ENCODE measurements at regions not wholly inside any gene's neighbourhood (a gene's known extent, or its start where the extent isn't known, plus 50 kb on each side); places are given as distances from the start of the nearest gene placed in this dataset.

GRCh38 chr11:70620510-70621184, 222.3 kb downstream of the CTTN start:
- Histone ChIP-seq H3K4me3 (ENCODE audit: control insufficient read depth in 1 of 7, extremely low read depth in 1 of 7, insufficient read depth in 4 of 7, low read depth in 2 of 7, low read length in 6 of 7) (no peak overlapping the region), H3K36me3 (ENCODE audit: control insufficient read depth in 4 of 4, insufficient read depth in 4 of 4, low read length in 3 of 4) (no peaks in the 10 kb centered on the region), H3K27me3 (replicated peaks in 2 of 5; ENCODE audit: control insufficient read depth in 4 of 5, insufficient read depth in 5 of 5, low read length in 4 of 5) (peaks cover 0 to 4% (median 0%) of the 10 kb centered on the region in 5 experiments), H3K27ac (ENCODE audit: insufficient read depth in 1 of 2, low read depth in 1 of 2, low read length in 2 of 2, poor library complexity in 1 of 2, severe bottlenecking in 2 of 2) (no peak overlapping the region), H3K9me3 (ENCODE audit: control extremely low read depth in 1 of 5, control insufficient read depth in 4 of 5, insufficient read depth in 2 of 5, low read depth in 1 of 5, low read length in 4 of 5) (peaks cover 0 to 4% (median under 1%) of the 10 kb centered on the region in 5 experiments), H3K4me1 (ENCODE audit: control extremely low read depth in 1 of 4, control insufficient read depth in 4 of 4, insufficient read depth in 4 of 4, low read length in 3 of 4) (no peaks in the 10 kb centered on the region)
- POLR2A ChIA-PET = no interaction called here
- CTCF ChIA-PET = no interaction called here
- no peak for DNase-seq
- 100% methylated on average over 10 of the region's 12 CpGs for WGBS (ENCODE audit: insufficient coverage)

GRCh38 chr11:70621241-70621640, 222.9 kb downstream of the CTTN start:
- Histone ChIP-seq H3K4me1 (ENCODE audit: control extremely low read depth in 1 of 4, control insufficient read depth in 4 of 4, insufficient read depth in 4 of 4, low read length in 3 of 4) (no peaks in the 10 kb centered on the region), H3K9me3 (ENCODE audit: control extremely low read depth in 1 of 5, control insufficient read depth in 4 of 5, insufficient read depth in 2 of 5, low read depth in 1 of 5, low read length in 4 of 5) (no peaks in the 10 kb centered on the region), H3K4me3 (ENCODE audit: control insufficient read depth in 1 of 7, extremely low read depth in 1 of 7, insufficient read depth in 4 of 7, low read depth in 2 of 7, low read length in 6 of 7) (no peak overlapping the region), H3K27me3 (replicated peaks in 2 of 5; ENCODE audit: control insufficient read depth in 4 of 5, insufficient read depth in 5 of 5, low read length in 4 of 5) (peaks cover 0 to 4% (median 0%) of the 10 kb centered on the region in 5 experiments), H3K27ac (ENCODE audit: insufficient read depth in 1 of 2, low read depth in 1 of 2, low read length in 2 of 2, poor library complexity in 1 of 2, severe bottlenecking in 2 of 2) (no peak overlapping the region), H3K36me3 (ENCODE audit: control insufficient read depth in 4 of 4, insufficient read depth in 4 of 4, low read length in 3 of 4) (no peaks in the 10 kb centered on the region)
- no peak for DNase-seq
- POLR2A ChIA-PET = no interaction called here
- WGBS (ENCODE audit: insufficient coverage) = 96% methylated on average over 6 of the region's 6 CpGs
- CTCF ChIA-PET = no interaction called here

- CTCF ChIA-PET = no interaction called here
- DNase-seq = no peak
- 98% methylated on average over 9 of the region's 9 CpGs for WGBS (ENCODE audit: insufficient coverage)
Observed at GRCh38 chr11:70622091-70622490, 223.8 kb downstream of the CTTN start.

GRCh38 chr11:70623906-70624597, 225.7 kb downstream of the CTTN start:
- DNase-seq = no peak
- H3K4me1 ChIP-seq (ENCODE audit: control extremely low read depth in 1 of 4, control insufficient read depth in 4 of 4, insufficient read depth in 4 of 4, low read length in 3 of 4) = peaks cover 0 to 7% (median 2%) of the 10 kb centered on the region in 4 experiments
- H3K36me3 ChIP-seq (ENCODE audit: control insufficient read depth in 4 of 4, insufficient read depth in 4 of 4, low read length in 3 of 4) = no peaks in the 10 kb centered on the region
- POLR2A ChIA-PET = no interaction called here
- peaks cover 0 to 12% (median 0%) of the 10 kb centered on the region in 5 experiments for H3K27me3 ChIP-seq (replicated peaks in 2 of 5; ENCODE audit: control insufficient read depth in 4 of 5, insufficient read depth in 5 of 5, low read length in 4 of 5)
- no peak overlapping the region for H3K27ac ChIP-seq (ENCODE audit: insufficient read depth in 1 of 2, low read depth in 1 of 2, low read length in 2 of 2, poor library complexity in 1 of 2, severe bottlenecking in 2 of 2)
- 100% methylated on average over 3 of the region's 9 CpGs for WGBS (ENCODE audit: insufficient coverage)
- H3K9me3 ChIP-seq (ENCODE audit: control extremely low read depth in 1 of 5, control insufficient read depth in 4 of 5, insufficient read depth in 2 of 5, low read depth in 1 of 5, low read length in 4 of 5) = no peaks in the 10 kb centered on the region
- CTCF ChIA-PET = interaction anchor here (0.9 kb wide), 1 partner anchor 9 kb away, joined by 3 read pairs; no protein-coding TSS in a partner anchor
- H3K4me3 ChIP-seq (ENCODE audit: control insufficient read depth in 1 of 7, extremely low read depth in 1 of 7, insufficient read depth in 4 of 7, low read depth in 2 of 7, low read length in 6 of 7) = no peak overlapping the region

More at GRCh38 chr11:70622091-70622490, 223.8 kb downstream of the CTTN start:
- Histone ChIP-seq H3K27ac (ENCODE audit: insufficient read depth in 1 of 2, low read depth in 1 of 2, low read length in 2 of 2, poor library complexity in 1 of 2, severe bottlenecking in 2 of 2) (no peak overlapping the region), H3K27me3 (replicated peaks in 2 of 5; ENCODE audit: control insufficient read depth in 4 of 5, insufficient read depth in 5 of 5, low read length in 4 of 5) (peaks cover 0 to 4% (median 0%) of the 10 kb centered on the region in 5 experiments), H3K36me3 (ENCODE audit: control insufficient read depth in 4 of 4, insufficient read depth in 4 of 4, low read length in 3 of 4) (no peaks in the 10 kb centered on the region), H3K9me3 (ENCODE audit: control extremely low read depth in 1 of 5, control insufficient read depth in 4 of 5, insufficient read depth in 2 of 5, low read depth in 1 of 5, low read length in 4 of 5) (no peaks in the 10 kb centered on the region), H3K4me1 (ENCODE audit: control extremely low read depth in 1 of 4, control insufficient read depth in 4 of 4, insufficient read depth in 4 of 4, low read length in 3 of 4) (no peaks in the 10 kb centered on the region), H3K4me3 (ENCODE audit: control insufficient read depth in 1 of 7, extremely low read depth in 1 of 7, insufficient read depth in 4 of 7, low read depth in 2 of 7, low read length in 6 of 7) (no peak overlapping the region)
- POLR2A ChIA-PET = no interaction called here

- ChIA-PET POLR2A (no interaction called here), CTCF (interaction anchor here (0.9 kb wide), 1 partner anchor 9 kb away, joined by 3 read pairs; no protein-coding TSS in a partner anchor)
- peaks cover 0 to 12% (median 0%) of the 10 kb centered on the region in 5 experiments for H3K27me3 ChIP-seq (replicated peaks in 2 of 5; ENCODE audit: control insufficient read depth in 4 of 5, insufficient read depth in 5 of 5, low read length in 4 of 5)
- H3K27ac ChIP-seq (ENCODE audit: insufficient read depth in 1 of 2, low read depth in 1 of 2, low read length in 2 of 2, poor library complexity in 1 of 2, severe bottlenecking in 2 of 2) = no peak overlapping the region
- H3K36me3 ChIP-seq (ENCODE audit: control insufficient read depth in 4 of 4, insufficient read depth in 4 of 4, low read length in 3 of 4) = no peaks in the 10 kb centered on the region
- no peak overlapping the region for H3K4me3 ChIP-seq (ENCODE audit: control insufficient read depth in 1 of 7, extremely low read depth in 1 of 7, insufficient read depth in 4 of 7, low read depth in 2 of 7, low read length in 6 of 7)
- DNase-seq = no peak
- WGBS (ENCODE audit: insufficient coverage) = 72% methylated on average over 10 of the region's 10 CpGs
- no peaks in the 10 kb centered on the region for H3K9me3 ChIP-seq (ENCODE audit: control extremely low read depth in 1 of 5, control insufficient read depth in 4 of 5, insufficient read depth in 2 of 5, low read depth in 1 of 5, low read length in 4 of 5)
- H3K4me1 ChIP-seq (ENCODE audit: control extremely low read depth in 1 of 4, control insufficient read depth in 4 of 4, insufficient read depth in 4 of 4, low read length in 3 of 4) = peaks cover 0 to 11% (median 4%) of the 10 kb centered on the region in 4 experiments
Observed at GRCh38 chr11:70624598-70624993, 226.3 kb downstream of the CTTN start.

GRCh38 chr11:70625051-70625450, 226.7 kb downstream of the CTTN start:
- peaks cover 0 to 12% (median 0%) of the 10 kb centered on the region in 5 experiments for H3K27me3 ChIP-seq (replicated peaks in 2 of 5; ENCODE audit: control insufficient read depth in 4 of 5, insufficient read depth in 5 of 5, low read length in 4 of 5)
- H3K9me3 ChIP-seq (ENCODE audit: control extremely low read depth in 1 of 5, control insufficient read depth in 4 of 5, insufficient read depth in 2 of 5, low read depth in 1 of 5, low read length in 4 of 5) = no peaks in the 10 kb centered on the region
- H3K4me3 ChIP-seq (ENCODE audit: control insufficient read depth in 1 of 7, extremely low read depth in 1 of 7, insufficient read depth in 4 of 7, low read depth in 2 of 7, low read length in 6 of 7) = no peak overlapping the region
- CTCF ChIA-PET = no interaction called here
- POLR2A ChIA-PET = no interaction called here
- no peaks in the 10 kb centered on the region for H3K36me3 ChIP-seq (ENCODE audit: control insufficient read depth in 4 of 4, insufficient read depth in 4 of 4, low read length in 3 of 4)
- 94% methylated on average over 5 of the region's 7 CpGs for WGBS (ENCODE audit: insufficient coverage)
- no peak overlapping the region for H3K27ac ChIP-seq (ENCODE audit: insufficient read depth in 1 of 2, low read depth in 1 of 2, low read length in 2 of 2, poor library complexity in 1 of 2, severe bottlenecking in 2 of 2)
- no peak for DNase-seq
- H3K4me1 ChIP-seq (ENCODE audit: control extremely low read depth in 1 of 4, control insufficient read depth in 4 of 4, insufficient read depth in 4 of 4, low read length in 3 of 4) = peaks cover 0 to 11% (median 4%) of the 10 kb centered on the region in 4 experiments
